ENCODE measurements at regions not wholly inside any gene's neighbourhood (a gene's known extent, or its start where the extent isn't known, plus 50 kb on each side); places are given as distances from the start of the nearest gene placed in this dataset.

- no peaks in the 10 kb centered on the region for H3K27me3 ChIP-seq (ENCODE audit: insufficient read depth, low read length, poor library complexity)
- DNase-seq (no peak), ATAC-seq (ENCODE audit: insufficient read depth, low read depth) (no peak)
- H3K4me2 ChIP-seq (ENCODE audit: insufficient read depth, low read length), result no peak overlapping the region
- H4K20me1 ChIP-seq (ENCODE audit: insufficient read depth, low read length), result no peaks in the 10 kb centered on the region
- H3K4me1 ChIP-seq (ENCODE audit: insufficient read depth, low read length), result no peaks in the 10 kb centered on the region
- no peak overlapping the region for H3K4me3 ChIP-seq (ENCODE audit: low read depth in 1 of 2, low read length in 2 of 2)
- H2AFZ ChIP-seq (ENCODE audit: low read depth, low read length), result no peak overlapping the region
- TF ChIP-seq, protein P1, sequence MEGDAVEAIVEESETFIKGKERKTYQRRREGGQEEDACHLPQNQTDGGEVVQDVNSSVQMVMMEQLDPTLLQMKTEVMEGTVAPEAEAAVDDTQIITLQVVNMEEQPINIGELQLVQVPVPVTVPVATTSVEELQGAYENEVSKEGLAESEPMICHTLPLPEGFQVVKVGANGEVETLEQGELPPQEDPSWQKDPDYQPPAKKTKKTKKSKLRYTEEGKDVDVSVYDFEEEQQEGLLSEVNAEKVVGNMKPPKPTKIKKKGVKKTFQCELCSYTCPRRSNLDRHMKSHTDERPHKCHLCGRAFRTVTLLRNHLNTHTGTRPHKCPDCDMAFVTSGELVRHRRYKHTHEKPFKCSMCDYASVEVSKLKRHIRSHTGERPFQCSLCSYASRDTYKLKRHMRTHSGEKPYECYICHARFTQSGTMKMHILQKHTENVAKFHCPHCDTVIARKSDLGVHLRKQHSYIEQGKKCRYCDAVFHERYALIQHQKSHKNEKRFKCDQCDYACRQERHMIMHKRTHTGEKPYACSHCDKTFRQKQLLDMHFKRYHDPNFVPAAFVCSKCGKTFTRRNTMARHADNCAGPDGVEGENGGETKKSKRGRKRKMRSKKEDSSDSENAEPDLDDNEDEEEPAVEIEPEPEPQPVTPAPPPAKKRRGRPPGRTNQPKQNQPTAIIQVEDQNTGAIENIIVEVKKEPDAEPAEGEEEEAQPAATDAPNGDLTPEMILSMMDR (IDR thresholded peaks at IDR 0.05; ENCODE audit: borderline replicate concordance, extremely low read depth, low read length, poor library complexity, severe bottlenecking), result no peak
- no peak for TF ChIP-seq EZH2 (IDR thresholded peaks at IDR 0.05; ENCODE audit: borderline replicate concordance, low read depth, low read length, severe bottlenecking)
- H3K36me3 ChIP-seq (ENCODE audit: insufficient read depth, low read length), result no peaks in the 10 kb centered on the region
- no peak overlapping the region for H3K27ac ChIP-seq (ENCODE audit: low read length)
- no peaks in the 10 kb centered on the region for H3K9me3 ChIP-seq (ENCODE audit: insufficient read depth, low read length, severe bottlenecking)
- no peaks in the 10 kb centered on the region for H3K79me2 ChIP-seq (ENCODE audit: insufficient read depth, low read length)
- H3K9ac ChIP-seq (ENCODE audit: low read depth, low read length), result no peak overlapping the region
Measured at GRCh38 chr9:15047028-15047551, 136.9 kb upstream of the FREM1 start.

GRCh38 chr9:15033316-15033715 is 123.1 kb upstream of the FREM1 start:
- Histone ChIP-seq H3K79me2 (ENCODE audit: insufficient read depth, low read length) (no peaks in the 10 kb centered on the region), H3K27ac (ENCODE audit: low read length) (no peak overlapping the region), H3K4me3 (ENCODE audit: low read depth in 1 of 2, low read length in 2 of 2) (no peak overlapping the region), H4K20me1 (ENCODE audit: insufficient read depth, low read length) (no peaks in the 10 kb centered on the region), H3K9ac (ENCODE audit: low read depth, low read length) (no peak overlapping the region), H2AFZ (ENCODE audit: low read depth, low read length) (no peak overlapping the region), H3K9me3 (ENCODE audit: insufficient read depth, low read length, severe bottlenecking) (no peaks in the 10 kb centered on the region), H3K4me2 (ENCODE audit: insufficient read depth, low read length) (no peak overlapping the region), H3K4me1 (ENCODE audit: insufficient read depth, low read length) (no peaks in the 10 kb centered on the region), H3K36me3 (ENCODE audit: insufficient read depth, low read length) (no peaks in the 10 kb centered on the region), H3K27me3 (ENCODE audit: insufficient read depth, low read length, poor library complexity) (no peaks in the 10 kb centered on the region)
- TF ChIP-seq, protein P1 (IDR thresholded peaks at IDR 0.05; ENCODE audit: borderline replicate concordance, extremely low read depth, low read length, poor library complexity, severe bottlenecking), result no peak
- no peak for TF ChIP-seq EZH2 (IDR thresholded peaks at IDR 0.05; ENCODE audit: borderline replicate concordance, low read depth, low read length, severe bottlenecking)
- ATAC-seq (ENCODE audit: insufficient read depth, low read depth) (no peak), DNase-seq (no peak)

DNA sequence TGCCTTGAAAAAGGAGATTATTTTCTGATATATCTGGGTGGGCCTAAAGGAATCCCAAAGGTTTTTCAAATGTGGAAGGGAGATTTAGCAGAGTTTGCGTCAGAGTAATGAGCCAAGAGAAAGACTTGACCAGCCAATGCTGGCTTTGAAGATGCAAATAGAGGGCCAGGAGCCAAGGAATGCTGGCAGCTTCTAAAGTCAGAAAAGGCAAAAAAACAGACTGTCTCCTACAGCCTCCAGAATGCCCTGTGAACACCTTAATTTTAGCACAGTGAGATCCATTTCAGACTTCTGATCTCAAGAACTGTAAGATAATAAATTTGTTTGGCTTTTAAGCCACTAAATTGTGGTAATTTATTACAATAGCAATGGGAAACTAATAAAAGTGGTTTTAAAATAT is 122.6 kb upstream of the FREM1 start:
- Histone ChIP-seq H3K36me3 (ENCODE audit: insufficient read depth, low read length) (no peaks in the 10 kb centered on the region), H3K79me2 (ENCODE audit: insufficient read depth, low read length) (no peaks in the 10 kb centered on the region), H3K4me3 (ENCODE audit: low read depth in 1 of 2, low read length in 2 of 2) (no peak overlapping the region), H3K27ac (ENCODE audit: low read length) (no peak overlapping the region), H3K4me1 (ENCODE audit: insufficient read depth, low read length) (no peaks in the 10 kb centered on the region), H4K20me1 (ENCODE audit: insufficient read depth, low read length) (no peaks in the 10 kb centered on the region), H3K9me3 (ENCODE audit: insufficient read depth, low read length, severe bottlenecking) (no peaks in the 10 kb centered on the region), H3K27me3 (ENCODE audit: insufficient read depth, low read length, poor library complexity) (no peaks in the 10 kb centered on the region), H3K4me2 (ENCODE audit: insufficient read depth, low read length) (no peak overlapping the region), H2AFZ (ENCODE audit: low read depth, low read length) (no peak overlapping the region), H3K9ac (ENCODE audit: low read depth, low read length) (no peak overlapping the region)
- no peak for DNase-seq
- no peak for ATAC-seq (ENCODE audit: insufficient read depth, low read depth)
- no peak for TF ChIP-seq EZH2 (IDR thresholded peaks at IDR 0.05; ENCODE audit: borderline replicate concordance, low read depth, low read length, severe bottlenecking)
- TF ChIP-seq, protein P1 (IDR thresholded peaks at IDR 0.05; ENCODE audit: borderline replicate concordance, extremely low read depth, low read length, poor library complexity, severe bottlenecking), result no peak

DNA sequence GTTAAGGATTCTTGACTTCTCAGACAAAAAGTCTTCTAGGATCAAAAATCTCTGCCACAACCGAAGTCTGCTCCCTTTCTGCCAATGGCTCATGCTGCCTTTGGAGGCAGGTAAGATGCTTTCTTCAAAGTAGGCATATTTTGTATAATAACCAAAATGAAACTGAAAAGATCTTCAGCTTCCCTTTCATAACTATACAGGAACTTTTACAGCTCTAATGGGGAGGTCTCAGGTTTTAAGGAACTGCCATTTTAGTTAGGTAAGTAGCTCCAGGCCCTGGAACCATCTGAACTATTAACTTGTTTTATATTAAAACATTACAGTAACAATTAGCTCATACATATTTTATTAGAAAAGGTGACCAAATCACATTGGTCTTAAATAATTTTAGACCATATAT is 110.9 kb upstream of the FREM1 start:
- H3K79me2 ChIP-seq (ENCODE audit: insufficient read depth, low read length), result no peaks in the 10 kb centered on the region
- ATAC-seq (ENCODE audit: insufficient read depth, low read depth), result no peak
- no peak overlapping the region for H3K4me3 ChIP-seq (ENCODE audit: low read depth in 1 of 2, low read length in 2 of 2)
- DNase-seq, result no peak
- H3K9me3 ChIP-seq (ENCODE audit: insufficient read depth, low read length, severe bottlenecking), result no peaks in the 10 kb centered on the region
- H3K9ac ChIP-seq (ENCODE audit: low read depth, low read length), result no peak overlapping the region
- no peak overlapping the region for H3K4me2 ChIP-seq (ENCODE audit: insufficient read depth, low read length)
- H2AFZ ChIP-seq (ENCODE audit: low read depth, low read length), result no peak overlapping the region
- no peaks in the 10 kb centered on the region for H3K4me1 ChIP-seq (ENCODE audit: insufficient read depth, low read length)
- H3K27me3 ChIP-seq (ENCODE audit: insufficient read depth, low read length, poor library complexity), result no peaks in the 10 kb centered on the region
- no peaks in the 10 kb centered on the region for H4K20me1 ChIP-seq (ENCODE audit: insufficient read depth, low read length)
- no peak overlapping the region for H3K27ac ChIP-seq (ENCODE audit: low read length)
- H3K36me3 ChIP-seq (ENCODE audit: insufficient read depth, low read length), result no peaks in the 10 kb centered on the region
- TF ChIP-seq, protein P1 (IDR thresholded peaks at IDR 0.05; ENCODE audit: borderline replicate concordance, extremely low read depth, low read length, poor library complexity, severe bottlenecking), result no peak
- TF ChIP-seq EZH2 (IDR thresholded peaks at IDR 0.05; ENCODE audit: borderline replicate concordance, low read depth, low read length, severe bottlenecking), result no peak
